HG03558 (cell line): ENCODE measurements at regions not wholly inside any gene's neighbourhood (a gene's known extent, or its start where the extent isn't known, plus 50 kb on each side); places are given as distances from the start of the nearest gene placed in this dataset.
"Not testable (repeated sequence)": the region's sequence is repeated elsewhere in the genome, so short reads cannot be mapped to it uniquely, and the experiment has no call there.

Experiments
- ATAC-seq: cut with Tn5 transposase; IDR thresholded peaks from one replicate; pipeline ENCODE4 v1.9.1; 2021; ENCODE audit warnings: moderate number of reproducible peaks; ENCODE audit not compliant: unreplicated experiment; ENCODE audit errors: extremely low read depth

- ATAC-seq, result no peak
Observed at GRCh38 chr6:134623401-134623800, 305.5 kb upstream of the SGK1 start.

DNA sequence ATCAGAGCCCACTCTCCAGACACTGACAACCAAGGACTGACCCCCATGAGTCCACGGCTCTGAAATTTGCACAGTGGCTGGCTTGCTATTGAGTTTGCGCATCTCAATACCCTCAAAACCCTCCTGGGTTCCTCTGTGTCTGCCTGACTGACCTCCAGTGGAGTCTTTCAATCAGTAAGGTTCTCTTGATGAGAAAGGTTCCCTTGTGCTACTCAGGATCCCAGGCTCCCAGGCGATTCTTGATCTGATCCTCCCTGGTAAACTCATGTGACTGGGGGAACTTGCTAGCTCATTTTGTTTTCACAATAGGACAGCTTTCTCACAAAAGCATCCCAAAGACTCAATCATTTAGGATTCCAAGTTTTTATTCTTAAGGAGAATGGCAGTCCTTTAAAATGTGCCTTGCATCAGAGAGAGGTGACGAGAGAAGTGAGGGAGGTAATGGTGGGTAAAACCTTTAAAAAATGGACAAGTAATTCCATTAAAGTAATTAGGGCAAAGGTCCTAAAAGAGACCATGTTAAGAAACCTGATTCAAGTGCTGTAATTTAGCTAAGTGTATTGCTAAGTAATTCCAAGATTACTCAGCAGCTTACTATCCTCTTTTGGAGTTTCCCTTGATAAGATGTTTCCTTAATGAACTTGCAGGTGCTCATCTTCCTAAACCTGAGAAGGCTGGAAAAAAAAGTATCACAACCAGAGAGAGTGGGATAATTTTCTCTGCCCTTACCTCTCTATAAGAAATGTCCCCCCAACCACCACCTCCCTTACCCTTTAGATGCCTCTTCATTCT, 304.7 kb upstream of the SGK1 start:
- ATAC-seq, result no peak

DNA sequence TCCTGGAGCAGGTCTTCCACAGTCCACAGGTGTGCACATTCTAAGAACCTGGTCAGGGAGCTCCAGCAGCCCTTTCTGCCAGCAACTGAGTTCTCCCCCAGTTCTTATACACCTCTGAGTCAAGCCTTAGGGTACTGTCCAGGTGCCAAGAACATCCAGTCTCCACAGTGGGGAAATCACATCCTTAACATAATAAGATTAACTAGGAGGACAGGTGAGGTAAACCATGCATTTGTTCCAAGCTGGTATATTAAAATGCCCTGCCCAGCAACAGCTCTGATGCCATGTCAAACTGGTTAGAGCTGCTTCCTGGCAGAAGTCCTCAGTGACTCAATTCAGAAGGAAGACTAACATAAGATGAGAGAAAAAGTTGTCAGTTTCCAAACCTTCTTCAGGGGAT, 303.9 kb upstream of the SGK1 start:
- ATAC-seq, result no peak

DNA sequence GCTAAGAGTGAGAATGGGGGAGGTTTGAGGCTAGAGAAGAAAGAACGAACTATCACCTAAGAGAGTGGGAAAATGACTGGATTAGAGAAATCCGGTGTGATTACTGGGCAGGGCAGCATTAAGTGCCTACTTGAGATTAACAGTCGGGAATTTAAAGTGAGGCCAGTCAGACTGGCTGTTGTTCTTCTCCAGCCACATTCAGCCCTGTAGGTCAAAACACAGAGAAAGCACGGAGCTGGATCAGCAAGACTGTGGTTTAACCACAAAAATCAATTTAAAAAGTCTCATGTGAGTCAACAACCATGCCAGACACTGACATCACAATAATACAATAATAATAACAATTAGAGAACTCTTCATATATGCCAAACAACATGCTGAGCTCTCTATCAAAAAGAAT, 301.9 kb upstream of the SGK1 start:
- ATAC-seq, result no peak

DNA sequence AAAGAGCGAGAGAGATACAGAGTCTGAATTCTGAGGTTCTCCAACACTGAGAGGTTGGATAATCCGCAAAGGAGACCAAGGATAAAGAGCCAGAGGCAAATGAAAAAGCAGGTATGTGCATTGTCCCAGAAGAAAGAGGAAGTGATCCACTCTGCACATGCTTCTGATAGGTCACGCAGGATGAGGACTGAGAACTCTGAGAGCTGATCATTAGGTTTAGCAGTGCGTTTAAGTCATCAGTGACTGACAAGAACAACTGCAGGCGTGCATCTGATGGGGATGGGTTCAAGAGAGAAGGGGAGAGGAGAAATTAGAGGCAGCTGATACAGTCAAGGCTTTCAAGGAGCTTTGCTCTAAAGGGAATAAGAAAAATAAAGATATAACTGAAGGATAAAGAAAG, 301.2 kb upstream of the SGK1 start:
- no peak for ATAC-seq

DNA sequence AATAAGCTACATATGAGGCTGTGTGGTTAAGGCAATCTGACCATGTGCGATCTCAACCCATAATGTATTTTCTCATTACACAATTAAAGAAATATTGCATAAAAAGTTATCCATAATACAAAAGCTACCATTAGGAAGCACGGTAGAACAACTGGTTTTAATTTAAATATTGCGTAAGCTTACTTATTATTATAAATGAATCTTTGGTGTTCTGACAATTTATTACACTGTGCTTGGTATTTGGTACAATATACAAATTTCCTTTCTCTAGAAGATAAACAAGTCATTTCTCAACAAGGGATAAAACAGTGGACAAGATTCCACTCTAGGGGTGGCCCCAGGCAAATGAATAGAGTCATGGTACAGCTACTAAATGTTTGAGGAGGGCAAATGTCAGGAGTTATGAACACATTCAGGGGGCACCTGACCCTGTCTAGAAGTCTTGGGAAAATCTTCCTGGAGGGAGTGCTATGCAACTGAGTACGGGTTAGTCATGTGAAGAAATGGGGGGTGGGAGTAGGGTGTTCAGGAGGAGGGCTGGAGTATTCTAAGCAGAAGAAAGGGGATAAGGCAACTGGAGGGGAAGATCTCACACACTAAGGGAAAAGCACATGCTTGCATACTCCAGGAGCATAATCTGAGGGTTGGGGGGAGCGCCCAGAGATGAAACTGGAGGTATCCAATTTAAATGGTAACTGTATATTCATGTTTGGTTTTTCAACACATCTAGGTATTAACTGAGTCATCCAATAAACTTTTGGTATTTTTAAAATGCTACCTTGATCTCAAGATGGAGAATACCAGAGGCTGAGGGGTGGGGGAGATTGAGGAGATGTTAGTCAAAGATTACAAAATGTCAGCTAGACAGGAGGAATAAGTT, 296.9 kb upstream of the SGK1 start:
- no peak for ATAC-seq

DNA sequence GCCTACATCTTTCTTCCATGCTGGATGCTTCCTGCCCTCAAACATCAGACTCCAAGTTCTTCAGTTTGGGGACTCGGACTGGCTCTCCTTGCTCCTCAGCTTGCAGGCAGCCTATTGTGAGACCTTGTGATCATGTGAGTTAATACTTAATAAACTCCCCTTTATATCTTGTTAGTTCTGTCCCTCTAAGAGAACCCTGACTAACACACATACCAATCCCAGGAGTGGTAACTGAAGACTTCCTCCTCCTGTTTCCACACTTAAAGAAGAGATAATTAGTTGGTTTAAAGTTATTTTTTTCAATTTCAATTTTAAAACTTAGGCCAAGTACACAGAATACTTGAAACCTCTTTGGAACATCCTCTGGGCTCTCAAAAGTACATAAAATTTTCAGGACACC, 294.2 kb upstream of the SGK1 start:
- not testable (repeated sequence) for ATAC-seq

- no peak for ATAC-seq
Observed at GRCh38 chr6:134610411-134610810, 292.5 kb upstream of the SGK1 start.

DNA sequence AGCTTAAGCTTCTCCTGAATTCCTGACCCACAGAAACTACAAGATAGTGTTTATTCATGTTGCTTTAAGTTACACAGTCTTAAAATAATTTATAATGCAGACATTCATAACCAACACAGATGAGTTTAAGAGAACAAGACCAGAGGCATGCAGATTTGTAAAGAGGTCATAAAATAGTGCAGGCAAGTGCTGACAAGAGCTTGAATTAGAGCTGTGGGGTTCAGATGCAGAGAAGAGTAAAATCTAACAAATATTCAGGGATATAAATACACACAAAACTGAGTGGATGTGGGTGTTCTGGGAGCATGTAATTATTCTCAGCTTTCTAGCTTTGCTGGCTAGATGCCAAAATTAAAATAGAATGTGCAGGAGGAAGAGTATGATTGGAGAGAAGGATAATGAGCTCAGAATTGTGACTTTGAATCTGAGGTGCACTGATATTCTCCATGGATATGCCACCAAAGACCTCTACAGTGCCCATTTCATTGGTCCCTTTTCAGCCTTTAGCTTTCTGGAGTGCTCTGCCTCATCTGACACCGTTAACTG, 291.9 kb upstream of the SGK1 start:
- ATAC-seq, result no peak

GRCh38 chr6:134607411-134607810, 289.5 kb upstream of the SGK1 start:
- no peak for ATAC-seq

- ATAC-seq, result no peak
Observed at GRCh38 chr6:134605034-134605433, 287.1 kb upstream of the SGK1 start.

- no peak for ATAC-seq
Observed at GRCh38 chr6:134604014-134604676, 286.2 kb upstream of the SGK1 start.

DNA sequence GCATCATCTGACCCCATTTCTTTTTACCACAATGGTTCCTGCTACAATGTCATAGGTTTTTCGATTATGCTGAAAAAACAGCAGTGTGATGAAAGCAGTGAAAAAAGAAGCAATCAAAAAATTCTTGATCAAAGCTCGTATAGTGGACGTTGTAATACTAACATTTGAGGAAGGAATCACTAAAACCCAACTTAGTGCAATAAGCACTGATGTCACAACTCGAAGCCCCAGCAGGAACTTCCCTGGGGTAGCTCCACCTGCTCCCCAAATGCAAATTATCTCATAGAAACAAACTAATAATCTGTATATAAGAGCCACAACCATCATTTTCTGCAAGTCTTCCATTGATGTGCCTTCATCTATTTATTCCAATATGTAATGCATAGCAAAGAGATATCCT, 285.6 kb upstream of the SGK1 start:
- no peak for ATAC-seq

- no peak for ATAC-seq
Observed at GRCh38 chr6:134602123-134602522, 284.2 kb upstream of the SGK1 start.

DNA sequence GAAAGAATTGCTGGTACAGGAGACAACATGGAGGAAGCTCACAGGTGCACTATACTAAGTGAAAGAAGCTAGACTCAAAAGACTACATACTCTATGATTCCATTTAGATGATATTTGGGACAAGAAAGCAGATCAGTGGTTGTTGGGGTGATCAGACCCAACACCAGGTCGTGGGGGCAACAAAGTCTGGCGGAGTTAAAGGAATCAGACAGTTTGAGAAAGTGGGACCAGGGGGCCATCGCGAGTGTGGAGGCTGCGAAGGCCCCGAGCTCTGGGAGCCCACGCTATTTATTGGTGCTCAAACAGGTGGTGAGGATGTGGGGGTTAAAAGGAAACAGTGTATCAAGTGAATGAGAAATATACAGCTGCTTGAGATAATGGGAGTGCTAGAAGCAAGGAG, 282.8 kb upstream of the SGK1 start:
- ATAC-seq, result no peak

DNA sequence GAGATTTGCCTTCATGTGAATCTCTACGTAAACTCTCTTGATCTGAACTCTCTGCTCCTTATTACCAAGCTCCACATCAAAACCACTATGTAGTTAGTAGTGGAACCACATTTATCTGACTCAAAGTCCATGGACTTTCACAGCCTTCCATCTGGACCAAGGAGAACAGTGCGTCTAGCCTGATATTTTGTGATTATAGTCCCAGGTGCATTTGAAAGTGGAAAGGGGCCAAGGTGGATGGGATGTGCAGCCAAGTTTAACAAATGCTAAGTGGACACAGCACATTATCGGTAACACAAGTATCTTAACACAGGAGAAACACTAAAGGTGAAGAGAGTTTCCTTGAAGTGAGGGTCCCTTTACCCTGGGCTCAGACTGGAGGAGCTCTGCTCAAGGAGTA, 281.2 kb upstream of the SGK1 start:
- ATAC-seq, result no peak

DNA sequence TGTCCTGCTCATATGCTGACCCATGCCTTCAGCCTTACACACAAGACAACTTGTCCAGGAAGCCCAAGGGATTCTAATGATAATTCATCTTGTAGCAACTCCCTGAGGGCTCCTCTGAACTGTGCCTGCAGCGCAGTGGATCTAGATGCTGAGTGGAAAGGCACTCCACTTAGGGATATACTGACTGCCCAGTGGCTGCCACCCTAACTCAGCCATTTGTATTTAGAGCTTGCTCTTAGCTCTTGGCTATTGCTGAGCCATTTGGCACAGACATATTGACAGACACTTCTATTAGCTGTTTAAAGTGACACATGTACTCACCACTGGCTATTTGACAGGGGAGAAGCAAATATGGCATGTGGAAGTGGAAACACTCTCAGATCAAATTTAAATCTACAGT, 278.3 kb upstream of the SGK1 start:
- no peak for ATAC-seq

GRCh38 chr6:134594881-134595280, 277.0 kb upstream of the SGK1 start:
- ATAC-seq, result no peak

DNA sequence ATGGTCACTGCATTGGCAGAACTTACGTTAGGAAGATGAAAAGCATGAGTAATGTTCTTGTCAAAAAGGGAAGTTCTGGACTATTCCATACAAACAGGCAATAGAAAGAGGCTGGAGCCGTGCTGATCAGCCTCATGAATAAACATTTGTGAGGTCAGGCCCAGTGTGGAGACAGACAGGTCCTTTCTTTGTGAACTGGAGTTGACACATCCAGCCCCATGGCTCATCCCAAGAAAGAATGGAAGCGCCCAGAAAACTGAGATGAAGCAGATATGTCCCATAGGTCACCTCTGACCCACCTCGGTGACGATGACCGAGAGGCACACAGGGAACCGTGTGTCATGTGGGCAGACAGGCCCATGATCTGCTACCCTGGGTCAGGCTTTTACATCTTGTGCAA, 276.0 kb upstream of the SGK1 start:
- no peak for ATAC-seq

- no peak for ATAC-seq
Observed at GRCh38 chr6:134593442-134593841, 275.5 kb upstream of the SGK1 start.

DNA sequence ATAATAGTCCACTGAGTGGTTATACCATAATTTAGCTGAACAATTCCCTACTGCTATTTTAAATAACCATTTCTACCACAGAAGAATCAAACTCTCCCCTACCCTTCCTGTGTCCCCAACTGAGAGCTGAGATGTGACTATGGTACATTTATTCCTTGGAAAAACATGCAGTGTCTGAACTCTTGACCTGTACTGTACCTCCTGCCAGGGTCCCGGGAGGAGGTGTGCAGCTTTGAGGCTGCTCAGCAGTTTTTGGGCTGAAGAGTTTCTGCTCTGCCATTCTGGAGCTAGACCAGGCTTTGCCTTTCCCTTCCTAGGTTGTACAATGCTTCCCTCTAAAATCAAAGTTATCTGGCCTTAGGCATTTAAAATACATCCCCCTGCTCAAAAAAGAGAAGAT, 275.1 kb upstream of the SGK1 start:
- ATAC-seq, result no peak
